GM23248 (cell line): ENCODE measurements at regions not wholly inside any gene's neighbourhood (a gene's known extent, or its start where the extent isn't known, plus 50 kb on each side); places are given as distances from the start of the nearest gene placed in this dataset.

Experiments
- EZH2 ChIP-seq: fragments of 200-600 bp; sonication (generic); IDR thresholded peaks from 2 replicates; pipeline ENCODE4 v1.6.1; 2018; ENCODE audit warnings: antibody characterized with exemption, mild to moderate bottlenecking; ENCODE audit not compliant: insufficient read depth, poor library complexity, severe bottlenecking
- EZH2phosphoT487 ChIP-seq: fragments of 200-600 bp; sonication (generic); IDR thresholded peaks from 2 replicates; pipeline ENCODE4 v1.6.1; 2018; ENCODE audit warnings: antibody characterized with exemption, moderate library complexity, mild to moderate bottlenecking, low read depth; ENCODE audit not compliant: insufficient read depth

GRCh38 chr2:195470622-195471021 lies 186.4 kb upstream of the SLC39A10 start:
- TF ChIP-seq EZH2 = no peak
- no peak for TF ChIP-seq EZH2phosphoT487
